NCI-H524 treated with DMSO at 0.1 percent for 48 hours (cell line): ENCODE measurements at regions not wholly inside any gene's neighbourhood (a gene's known extent, or its start where the extent isn't known, plus 50 kb on each side); places are given as distances from the start of the nearest gene placed in this dataset.

Experiments used
- DNase-seq: peaks from one replicate; lab custom pipeline; 2025; lab: John Stamatoyannopoulos, UW

- no peak for DNase-seq
Observed at GRCh38 chr4:183852910-183853547, 52.1 kb upstream of the STOX2 start.

- DNase-seq = no peak
Observed at GRCh38 chr4:183853548-183853940, 51.6 kb upstream of the STOX2 start.
